ENCODE measurements at regions not wholly inside any gene's neighbourhood (a gene's known extent, or its start where the extent isn't known, plus 50 kb on each side); places are given as distances from the start of the nearest gene placed in this dataset.

- TF ChIP-seq, protein P1, sequence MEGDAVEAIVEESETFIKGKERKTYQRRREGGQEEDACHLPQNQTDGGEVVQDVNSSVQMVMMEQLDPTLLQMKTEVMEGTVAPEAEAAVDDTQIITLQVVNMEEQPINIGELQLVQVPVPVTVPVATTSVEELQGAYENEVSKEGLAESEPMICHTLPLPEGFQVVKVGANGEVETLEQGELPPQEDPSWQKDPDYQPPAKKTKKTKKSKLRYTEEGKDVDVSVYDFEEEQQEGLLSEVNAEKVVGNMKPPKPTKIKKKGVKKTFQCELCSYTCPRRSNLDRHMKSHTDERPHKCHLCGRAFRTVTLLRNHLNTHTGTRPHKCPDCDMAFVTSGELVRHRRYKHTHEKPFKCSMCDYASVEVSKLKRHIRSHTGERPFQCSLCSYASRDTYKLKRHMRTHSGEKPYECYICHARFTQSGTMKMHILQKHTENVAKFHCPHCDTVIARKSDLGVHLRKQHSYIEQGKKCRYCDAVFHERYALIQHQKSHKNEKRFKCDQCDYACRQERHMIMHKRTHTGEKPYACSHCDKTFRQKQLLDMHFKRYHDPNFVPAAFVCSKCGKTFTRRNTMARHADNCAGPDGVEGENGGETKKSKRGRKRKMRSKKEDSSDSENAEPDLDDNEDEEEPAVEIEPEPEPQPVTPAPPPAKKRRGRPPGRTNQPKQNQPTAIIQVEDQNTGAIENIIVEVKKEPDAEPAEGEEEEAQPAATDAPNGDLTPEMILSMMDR (IDR thresholded peaks at IDR 0.05; ENCODE audit: low read length) = no peak
- TF ChIP-seq EZH2 (IDR thresholded peaks at IDR 0.05; ENCODE audit: borderline replicate concordance, low read length) = no peak
Observed at GRCh38 chr10:130726996-130727725, 584.4 kb downstream of the TCERG1L start.
